Memory B cell (primary cell): ENCODE measurements at regions not wholly inside any gene's neighbourhood (a gene's known extent, or its start where the extent isn't known, plus 50 kb on each side); places are given as distances from the start of the nearest gene placed in this dataset.

Experiments used
- ATAC-seq: fragments of 150-1000 bp; cut with Tn5 transposase; 2 replicates; pipeline ENCODE4 v1.10.0; 2021; ENCODE audit warnings: low read depth, mild to moderate bottlenecking, moderate library complexity
- DNase-seq, 2 donors: peaks; one replicate each; pipeline ENCODE4 v3.0.0; 2022; ENCODE audit warnings: low spot score in 2 of 2
- H3K27ac Mint-ChIP-seq: one replicate; pipeline ENCODE4 v1.8.0; 2022; ENCODE audit warnings: mild to moderate bottlenecking, moderate library complexity, mixed read lengths
- H3K27me3 Mint-ChIP-seq: one replicate; pipeline ENCODE4 v1.8.0; 2022; ENCODE audit warnings: mixed read lengths
- H3K36me3 Mint-ChIP-seq: one replicate; pipeline ENCODE4 v1.8.0; 2022; ENCODE audit warnings: mild to moderate bottlenecking, mixed read lengths
- H3K4me1 Mint-ChIP-seq: one replicate; pipeline ENCODE4 v1.8.0; 2022; ENCODE audit warnings: mixed read lengths
- H3K4me3 Mint-ChIP-seq: one replicate; pipeline ENCODE4 v1.8.0; 2022; ENCODE audit warnings: mild to moderate bottlenecking, moderate library complexity, mixed read lengths
- H3K9me3 Mint-ChIP-seq: one replicate; pipeline ENCODE4 v1.8.0; 2022; ENCODE audit warnings: mixed read lengths

DNA sequence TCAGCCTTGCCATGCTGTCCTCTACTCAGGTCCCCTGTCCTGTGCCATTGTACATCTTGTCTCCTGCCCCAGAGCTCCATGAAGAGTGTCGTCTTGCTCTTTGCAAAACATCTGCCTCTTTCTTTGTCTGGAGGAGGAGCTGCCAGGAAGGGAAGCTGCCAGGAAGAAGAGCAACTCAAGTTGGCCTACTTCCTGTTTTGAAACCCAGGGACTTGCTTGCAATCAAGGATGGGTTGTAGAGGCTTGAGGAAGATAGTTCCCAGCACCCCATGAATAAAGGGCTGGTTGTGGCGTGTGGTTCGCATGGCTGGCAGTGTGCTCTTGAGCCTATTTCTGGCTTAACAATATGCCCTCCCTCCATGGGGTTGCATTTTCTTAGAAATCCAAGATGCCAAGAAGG is 53.0 kb upstream of the CPEB4 start:
- no peaks in the 10 kb centered on the region for H3K27me3 Mint-ChIP-seq
- peaks cover 31% of the 10 kb centered on the region for H3K4me1 Mint-ChIP-seq
- H3K4me3 Mint-ChIP-seq, result no peak overlapping the region
- ATAC-seq (no peak), DNase-seq (no peak)
- peaks cover 2% of the 10 kb centered on the region for H3K36me3 Mint-ChIP-seq
- H3K27ac Mint-ChIP-seq, result peak overlapping the region; percentile 47
- no peaks in the 10 kb centered on the region for H3K9me3 Mint-ChIP-seq

DNA sequence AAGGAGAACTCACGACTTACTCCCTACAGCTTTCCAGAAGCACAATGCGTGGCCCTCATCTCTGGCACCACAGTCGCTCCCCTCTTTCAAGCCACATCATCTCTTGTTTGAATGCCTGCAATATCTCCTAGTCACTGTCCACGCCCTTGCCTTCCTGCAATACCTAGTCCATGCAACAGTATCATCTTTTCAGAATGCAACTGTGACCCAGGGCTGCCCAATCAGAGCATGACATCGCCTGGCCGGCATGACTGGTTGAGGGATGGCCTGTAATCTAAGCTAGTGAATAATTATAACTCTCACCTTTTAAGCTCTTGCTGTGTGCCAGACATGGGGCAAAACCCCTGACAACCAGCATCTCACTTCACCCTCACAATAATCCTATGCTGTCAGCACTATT is 52.5 kb upstream of the CPEB4 start:
- Mint-ChIP-seq H3K9me3 (no peaks in the 10 kb centered on the region), H3K4me1 (peaks cover 26% of the 10 kb centered on the region), H3K36me3 (peaks cover 2% of the 10 kb centered on the region), H3K27me3 (no peaks in the 10 kb centered on the region), H3K27ac (peak overlapping the region; percentile 47), H3K4me3 (no peak overlapping the region)
- ATAC-seq (no peak), DNase-seq (no peak)

DNA sequence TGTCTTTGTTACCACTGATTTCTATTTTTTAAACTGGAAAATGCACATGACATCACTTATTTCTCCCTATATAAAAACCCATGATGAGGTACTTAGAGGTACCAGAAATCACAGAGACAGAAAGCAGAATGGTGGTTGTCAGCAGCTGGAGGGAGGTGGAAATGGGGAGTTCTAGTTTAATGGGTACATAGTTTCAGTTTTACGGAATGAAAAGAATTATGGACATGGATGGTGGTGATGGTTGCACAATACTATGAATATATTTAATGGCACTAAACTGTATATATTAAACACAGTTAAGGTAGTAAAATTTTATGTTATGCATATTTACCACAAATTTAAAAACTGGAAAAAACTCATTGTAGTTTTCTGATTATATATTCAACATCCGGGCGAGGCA is 50.5 kb upstream of the CPEB4 start:
- no peak for DNase-seq
- Mint-ChIP-seq H3K36me3 (peaks cover 2% of the 10 kb centered on the region), H3K4me1 (peaks cover 14% of the 10 kb centered on the region), H3K9me3 (no peaks in the 10 kb centered on the region), H3K27me3 (no peaks in the 10 kb centered on the region), H3K27ac (no peak overlapping the region), H3K4me3 (no peak overlapping the region)
- ATAC-seq, result no peak
